Gastrocnemius medialis (tissue), 4 donors: ENCODE measurements at regions not wholly inside any gene's neighbourhood (a gene's known extent, or its start where the extent isn't known, plus 50 kb on each side); places are given as distances from the start of the nearest gene placed in this dataset.

Experiments used
- CTCF ChIP-seq, 5 experiments: fragments of 450-650 bp in 3 of 5; fragments of 200-600 bp in 2 of 5; sonication (generic) in 2 of 5; IDR thresholded peaks in 4 of 5; conservative IDR thresholded peaks in 1 of 5; 1 replicate in 4 of 5; 2 replicates in 1 of 5; pipeline ENCODE4 v1.5.1; 2016 to 2019; ENCODE audit warnings: antibody characterized with exemption in 5 of 5, mild to moderate bottlenecking in 3 of 5, moderate library complexity in 3 of 5
- POLR2A ChIP-seq, 2 donors: fragments of 450-650 bp; IDR thresholded peaks; one replicate each; pipeline ENCODE4 v1.6.1; 2017; ENCODE audit warnings: antibody characterized with exemption in 2 of 2, mild to moderate bottlenecking in 2 of 2, moderate library complexity in 2 of 2

- no peak for TF ChIP-seq CTCF (IDR thresholded peaks at IDR 0.05 in 4 of 5, conservative IDR thresholded peaks at IDR 0.05 in 1 of 5)
- no peak for TF ChIP-seq POLR2A (IDR thresholded peaks at IDR 0.05)
Measured at GRCh38 chr18:78321402-78321801, 658.2 kb upstream of the SALL3 start.
